Inflammatory macrophage treated with lipopolysaccharide for 1 hour (primary cell): ENCODE measurements at regions not wholly inside any gene's neighbourhood (a gene's known extent, or its start where the extent isn't known, plus 50 kb on each side); places are given as distances from the start of the nearest gene placed in this dataset.
"Not testable (repeated sequence)": the region's sequence is repeated elsewhere in the genome, so short reads cannot be mapped to it uniquely, and the experiment has no call there.

Experiments
- DNase-seq, 2 donors: peaks; one replicate each; pipeline ENCODE4 v3.0.0-alpha.2; 2020 to 2022

- DNase-seq, result no peak
These were observed 797.6 kb upstream of the PABPC4L start for GRCh38 chr4:134999169-134999568.

GRCh38 chr4:134961963-134962362 is 760.4 kb upstream of the PABPC4L start:
- no peak for DNase-seq

- DNase-seq, result no peak
These were observed 757.3 kb upstream of the PABPC4L start for GRCh38 chr4:134958862-134959261.

GRCh38 chr4:134955059-134955458 is 753.5 kb upstream of the PABPC4L start:
- no peak for DNase-seq

- DNase-seq, result no peak
These were observed 751.2 kb upstream of the PABPC4L start for GRCh38 chr4:134952775-134953174.

- DNase-seq, result no peak
These were observed 750.7 kb upstream of the PABPC4L start for GRCh38 chr4:134952305-134952704.

- no peak for DNase-seq
These were observed 746.6 kb upstream of the PABPC4L start for GRCh38 chr4:134948110-134948642.

GRCh38 chr4:134944115-134944514 is 742.5 kb upstream of the PABPC4L start:
- DNase-seq, result no peak

- DNase-seq, result no peak
These were observed 734.4 kb upstream of the PABPC4L start for GRCh38 chr4:134936014-134936413.

GRCh38 chr4:134935320-134935719 is 733.7 kb upstream of the PABPC4L start:
- DNase-seq, result peak in 1 of 2 donors; percentile 18

GRCh38 chr4:134934036-134934808 is 732.6 kb upstream of the PABPC4L start:
- DNase-seq, result no peak

- no peak for DNase-seq
These were observed 713.8 kb upstream of the PABPC4L start for GRCh38 chr4:134915355-134915754.

- not testable (repeated sequence) for DNase-seq
These were observed 712.7 kb upstream of the PABPC4L start for GRCh38 chr4:134914250-134914649.

- DNase-seq, result no peak
These were observed 710.4 kb upstream of the PABPC4L start for GRCh38 chr4:134911941-134912340.

GRCh38 chr4:134906404-134907023 is 704.9 kb upstream of the PABPC4L start:
- DNase-seq, result no peak

GRCh38 chr4:134905061-134905460 is 703.5 kb upstream of the PABPC4L start:
- DNase-seq, result no peak

GRCh38 chr4:134888156-134888555 is 686.6 kb upstream of the PABPC4L start:
- DNase-seq, result no peak

GRCh38 chr4:134885436-134885835 is 683.8 kb upstream of the PABPC4L start:
- no peak for DNase-seq

- DNase-seq, result no peak
These were observed 682.4 kb upstream of the PABPC4L start for GRCh38 chr4:134883831-134884449.

GRCh38 chr4:134879019-134879418 is 677.4 kb upstream of the PABPC4L start:
- DNase-seq, result no peak

- no peak for DNase-seq
These were observed 665.4 kb upstream of the PABPC4L start for GRCh38 chr4:134867027-134867426.

GRCh38 chr4:134865675-134866074 is 664.1 kb upstream of the PABPC4L start:
- DNase-seq, result no peak

GRCh38 chr4:134862116-134862515 is 660.5 kb upstream of the PABPC4L start:
- DNase-seq, result no peak

GRCh38 chr4:134848681-134849080 is 647.1 kb upstream of the PABPC4L start:
- no peak for DNase-seq
